ENCODE measurements at regions not wholly inside any gene's neighbourhood (a gene's known extent, or its start where the extent isn't known, plus 50 kb on each side); places are given as distances from the start of the nearest gene placed in this dataset.
"Not testable (repeated sequence)": the region's sequence is repeated elsewhere in the genome, so short reads cannot be mapped to it uniquely, and the experiment has no call there.

GRCh38 chr6:130611366-130611765 lies 215.8 kb upstream of the SMLR1 start:
- Histone ChIP-seq H3K4me3 (no peak overlapping the region), H3K4me1 (replicated peaks) (no peaks in the 10 kb centered on the region), H3K36me3 (no peaks in the 10 kb centered on the region), H3K27me3 (replicated peaks; ENCODE audit: insufficient read depth) (no peaks in the 10 kb centered on the region), H3K27ac (no peak overlapping the region), H3K9me3 (no peaks in the 10 kb centered on the region)
- TF ChIP-seq CTCF (IDR thresholded peaks at IDR 0.05) = no peak
- 66% methylated on average over 7 of the region's 7 CpGs for WGBS
- intact Hi-C loops (cut with DNase I) = no loop called here
- no peak for DNase-seq (ENCODE audit: low spot score)

GRCh38 chr6:130613176-130613575 lies 214.0 kb upstream of the SMLR1 start:
- WGBS = 87% methylated on average over 7 of the region's 7 CpGs
- Histone ChIP-seq H3K27ac (no peak overlapping the region), H3K9me3 (no peaks in the 10 kb centered on the region), H3K4me1 (replicated peaks) (no peaks in the 10 kb centered on the region), H3K36me3 (no peaks in the 10 kb centered on the region), H3K27me3 (replicated peaks; ENCODE audit: insufficient read depth) (no peaks in the 10 kb centered on the region), H3K4me3 (no peak overlapping the region)
- TF ChIP-seq POLR2A (IDR thresholded peaks at IDR 0.05) (no peak), POLR2AphosphoS5 (IDR thresholded peaks at IDR 0.05) (no peak), CTCF (IDR thresholded peaks at IDR 0.05) (no peak)
- DNase-seq (ENCODE audit: low spot score) = no peak
- intact Hi-C loops (cut with DNase I) = no loop called here

DNA sequence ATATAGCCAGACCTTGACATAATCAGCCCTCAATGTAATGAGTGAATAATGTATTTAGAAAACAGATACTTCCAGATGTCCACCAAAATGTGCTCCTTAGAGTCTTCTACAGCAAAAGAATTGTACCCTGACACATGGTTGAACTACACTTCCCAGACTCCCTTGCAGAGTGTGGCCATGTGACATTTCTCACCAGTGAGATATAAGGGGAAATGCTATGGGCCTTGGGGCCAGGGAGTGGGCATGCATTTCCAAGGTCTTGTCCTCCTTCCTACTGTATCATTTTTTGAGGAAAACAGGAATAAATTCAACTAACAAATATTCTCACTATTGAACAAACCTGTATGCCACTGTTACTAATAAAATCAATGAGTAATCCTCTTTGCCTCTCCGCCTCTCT lies 211.4 kb upstream of the SMLR1 start:
- intact Hi-C loops (cut with DNase I) = no loop called here

DNA sequence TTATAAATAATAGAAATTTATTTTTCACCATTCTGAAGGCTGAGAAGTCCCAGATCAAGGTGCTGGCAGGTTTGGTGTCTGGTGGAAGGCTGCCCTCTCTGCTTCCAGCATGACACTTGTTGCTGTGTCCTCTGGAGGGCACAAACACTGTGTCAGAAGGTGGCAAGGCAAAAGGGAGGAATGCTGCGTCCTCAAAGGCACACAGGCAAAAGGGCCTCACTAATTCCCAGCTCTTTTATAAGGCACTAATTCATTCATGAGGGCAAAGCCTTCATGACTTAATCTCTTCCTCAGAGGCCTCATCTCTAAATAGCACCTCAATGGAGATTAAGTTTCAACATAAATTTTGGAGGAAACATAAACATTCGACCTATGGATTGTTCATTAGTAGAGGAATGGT lies 209.5 kb upstream of the SMLR1 start:
- 69% methylated on average over 2 of the region's 2 CpGs for WGBS
- H3K4me3 ChIP-seq = no peak overlapping the region
- no peak for TF ChIP-seq POLR2AphosphoS5 (IDR thresholded peaks at IDR 0.05)
- no peak for TF ChIP-seq CTCF (IDR thresholded peaks at IDR 0.05)
- TF ChIP-seq POLR2A (IDR thresholded peaks at IDR 0.05) = no peak
- H3K9me3 ChIP-seq = no peaks in the 10 kb centered on the region
- no peak overlapping the region for H3K27ac ChIP-seq
- H3K27me3 ChIP-seq (replicated peaks; ENCODE audit: insufficient read depth) = no peaks in the 10 kb centered on the region
- intact Hi-C loops (cut with DNase I) = no loop called here
- no peak for DNase-seq (ENCODE audit: low spot score)
- H3K36me3 ChIP-seq = no peaks in the 10 kb centered on the region
- no peaks in the 10 kb centered on the region for H3K4me1 ChIP-seq (replicated peaks)

More for the DNA sequence above, 211.4 kb upstream of the SMLR1 start:
- no peaks in the 10 kb centered on the region for H3K9me3 ChIP-seq
- DNase-seq (ENCODE audit: low spot score) = no peak
- no peaks in the 10 kb centered on the region for H3K27me3 ChIP-seq (replicated peaks; ENCODE audit: insufficient read depth)
- no peak overlapping the region for H3K4me3 ChIP-seq
- no peaks in the 10 kb centered on the region for H3K36me3 ChIP-seq
- WGBS = 97% methylated on average over 1 of the region's 1 CpG
- no peaks in the 10 kb centered on the region for H3K4me1 ChIP-seq (replicated peaks)
- H3K27ac ChIP-seq = no peak overlapping the region
- TF ChIP-seq POLR2A (IDR thresholded peaks at IDR 0.05) = no peak
- no peak for TF ChIP-seq CTCF (IDR thresholded peaks at IDR 0.05)
- no peak for TF ChIP-seq POLR2AphosphoS5 (IDR thresholded peaks at IDR 0.05)

- intact Hi-C loops (cut with DNase I); H3K36me3 ChIP-seq; H3K9me3 ChIP-seq; H3K27ac ChIP-seq; H3K27me3 ChIP-seq (replicated peaks; ENCODE audit: insufficient read depth); H3K4me1 ChIP-seq (replicated peaks); DNase-seq (ENCODE audit: low spot score); H3K4me3 ChIP-seq: not testable (repeated sequence)
- WGBS = 75% methylated on average over 5 of the region's 5 CpGs
These were observed 208.4 kb upstream of the SMLR1 start for GRCh38 chr6:130618806-130619205.

Measured in prostate gland (tissue), 2 donors.